ENCODE measurements at regions not wholly inside any gene's neighbourhood (a gene's known extent, or its start where the extent isn't known, plus 50 kb on each side); places are given as distances from the start of the nearest gene placed in this dataset.

DNA sequence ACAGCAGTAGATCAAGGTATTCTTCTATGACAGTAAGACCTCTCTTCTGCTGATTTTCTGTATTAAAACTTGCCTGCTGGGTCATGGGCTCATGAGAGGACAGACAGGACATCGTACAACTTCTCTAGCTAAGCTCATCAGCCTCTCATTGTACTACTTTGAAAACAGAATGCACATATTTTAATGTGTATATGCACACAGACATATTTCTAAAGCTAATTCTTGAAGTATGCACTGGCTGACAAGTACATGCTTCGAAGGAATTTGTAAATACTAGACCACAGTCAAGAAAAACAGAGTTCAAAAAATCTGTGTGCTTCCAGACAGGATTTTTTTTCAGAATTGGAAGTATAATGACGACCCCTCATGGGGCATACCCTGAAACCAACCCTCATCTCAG, 81.7 kb upstream of the CD83 start:
- no peak for ATAC-seq
- no peak for TF ChIP-seq SNAI2 (CRISPR knock-in tag; IDR thresholded peaks at IDR 0.05)
- TF ChIP-seq, protein P1, sequence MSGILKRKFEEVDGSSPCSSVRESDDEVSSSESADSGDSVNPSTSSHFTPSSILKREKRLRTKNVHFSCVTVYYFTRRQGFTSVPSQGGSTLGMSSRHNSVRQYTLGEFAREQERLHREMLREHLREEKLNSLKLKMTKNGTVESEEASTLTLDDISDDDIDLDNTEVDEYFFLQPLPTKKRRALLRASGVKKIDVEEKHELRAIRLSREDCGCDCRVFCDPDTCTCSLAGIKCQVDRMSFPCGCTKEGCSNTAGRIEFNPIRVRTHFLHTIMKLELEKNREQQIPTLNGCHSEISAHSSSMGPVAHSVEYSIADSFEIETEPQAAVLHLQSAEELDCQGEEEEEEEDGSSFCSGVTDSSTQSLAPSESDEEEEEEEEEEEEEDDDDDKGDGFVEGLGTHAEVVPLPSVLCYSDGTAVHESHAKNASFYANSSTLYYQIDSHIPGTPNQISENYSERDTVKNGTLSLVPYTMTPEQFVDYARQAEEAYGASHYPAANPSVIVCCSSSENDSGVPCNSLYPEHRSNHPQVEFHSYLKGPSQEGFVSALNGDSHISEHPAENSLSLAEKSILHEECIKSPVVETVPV (CRISPR knock-in tag; IDR thresholded peaks at IDR 0.05), result no peak
- TF ChIP-seq ZFP30 (CRISPR knock-in tag; IDR thresholded peaks at IDR 0.05), result no peak
- no peak for TF ChIP-seq OSR1 (CRISPR knock-in tag; IDR thresholded peaks at IDR 0.05)
- TF ChIP-seq ZNF70 (CRISPR knock-in tag; IDR thresholded peaks at IDR 0.05), result no peak
- no peak for TF ChIP-seq ARNTL (CRISPR knock-in tag; IDR thresholded peaks at IDR 0.05; ENCODE audit: borderline replicate concordance, low read depth)
- no peak for TF ChIP-seq ZNF8 (CRISPR knock-in tag; IDR thresholded peaks at IDR 0.05)
- TF ChIP-seq, protein P2, sequence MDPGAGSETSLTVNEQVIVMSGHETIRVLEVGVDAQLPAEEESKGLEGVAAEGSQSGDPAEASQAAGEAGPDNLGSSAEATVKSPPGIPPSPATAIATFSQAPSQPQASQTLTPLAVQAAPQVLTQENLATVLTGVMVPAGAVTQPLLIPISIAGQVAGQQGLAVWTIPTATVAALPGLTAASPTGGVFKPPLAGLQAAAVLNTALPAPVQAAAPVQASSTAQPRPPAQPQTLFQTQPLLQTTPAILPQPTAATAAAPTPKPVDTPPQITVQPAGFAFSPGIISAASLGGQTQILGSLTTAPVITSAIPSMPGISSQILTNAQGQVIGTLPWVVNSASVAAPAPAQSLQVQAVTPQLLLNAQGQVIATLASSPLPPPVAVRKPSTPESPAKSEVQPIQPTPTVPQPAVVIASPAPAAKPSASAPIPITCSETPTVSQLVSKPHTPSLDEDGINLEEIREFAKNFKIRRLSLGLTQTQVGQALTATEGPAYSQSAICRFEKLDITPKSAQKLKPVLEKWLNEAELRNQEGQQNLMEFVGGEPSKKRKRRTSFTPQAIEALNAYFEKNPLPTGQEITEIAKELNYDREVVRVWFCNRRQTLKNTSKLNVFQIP (CRISPR knock-in tag; IDR thresholded peaks at IDR 0.05; ENCODE audit: borderline replicate concordance, low read depth), result no peak
- TF ChIP-seq, protein P3, sequence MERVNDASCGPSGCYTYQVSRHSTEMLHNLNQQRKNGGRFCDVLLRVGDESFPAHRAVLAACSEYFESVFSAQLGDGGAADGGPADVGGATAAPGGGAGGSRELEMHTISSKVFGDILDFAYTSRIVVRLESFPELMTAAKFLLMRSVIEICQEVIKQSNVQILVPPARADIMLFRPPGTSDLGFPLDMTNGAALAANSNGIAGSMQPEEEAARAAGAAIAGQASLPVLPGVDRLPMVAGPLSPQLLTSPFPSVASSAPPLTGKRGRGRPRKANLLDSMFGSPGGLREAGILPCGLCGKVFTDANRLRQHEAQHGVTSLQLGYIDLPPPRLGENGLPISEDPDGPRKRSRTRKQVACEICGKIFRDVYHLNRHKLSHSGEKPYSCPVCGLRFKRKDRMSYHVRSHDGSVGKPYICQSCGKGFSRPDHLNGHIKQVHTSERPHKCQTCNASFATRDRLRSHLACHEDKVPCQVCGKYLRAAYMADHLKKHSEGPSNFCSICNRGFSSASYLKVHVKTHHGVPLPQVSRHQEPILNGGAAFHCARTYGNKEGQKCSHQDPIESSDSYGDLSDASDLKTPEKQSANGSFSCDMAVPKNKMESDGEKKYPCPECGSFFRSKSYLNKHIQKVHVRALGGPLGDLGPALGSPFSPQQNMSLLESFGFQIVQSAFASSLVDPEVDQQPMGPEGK (CRISPR knock-in tag; IDR thresholded peaks at IDR 0.05; ENCODE audit: borderline replicate concordance), result no peak
- no peak for TF ChIP-seq ZC3H10 (CRISPR knock-in tag; IDR thresholded peaks at IDR 0.05)

DNA sequence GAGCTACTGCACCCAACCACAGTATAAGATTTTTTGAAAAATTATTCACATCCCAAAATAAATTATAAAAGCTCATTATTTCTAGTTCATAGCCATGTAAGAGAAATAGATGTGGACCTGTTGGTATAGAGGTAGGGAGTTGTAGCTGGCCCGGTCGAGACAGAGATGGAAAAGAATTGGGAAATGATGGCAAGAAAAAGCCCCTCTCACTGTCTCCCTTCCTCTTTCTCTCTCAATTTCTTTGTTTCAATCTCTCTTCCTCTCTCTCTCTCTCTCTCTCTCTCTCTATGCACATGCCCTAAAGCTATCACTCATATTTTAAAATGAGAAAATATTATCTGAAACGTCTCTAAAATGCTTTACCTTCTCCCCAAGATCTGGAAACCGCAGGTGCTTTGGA, 80.7 kb upstream of the CD83 start:
- ATAC-seq, result no peak
- TF ChIP-seq ESRRG (CRISPR knock-in tag; IDR thresholded peaks at IDR 0.05) (no peak), ARNTL (CRISPR knock-in tag; IDR thresholded peaks at IDR 0.05; ENCODE audit: borderline replicate concordance, low read depth) (no peak), ZNF8 (CRISPR knock-in tag; IDR thresholded peaks at IDR 0.05) (no peak), GLIS3 (CRISPR knock-in tag; IDR thresholded peaks at IDR 0.05) (no peak), BACH2 (CRISPR knock-in tag; IDR thresholded peaks at IDR 0.05; ENCODE audit: borderline replicate concordance) (no peak), TOX (CRISPR knock-in tag; IDR thresholded peaks at IDR 0.05; ENCODE audit: borderline replicate concordance) (no peak), RARB (CRISPR knock-in tag; IDR thresholded peaks at IDR 0.05) (no peak), CSDC2 (CRISPR knock-in tag; IDR thresholded peaks at IDR 0.05) (no peak), OSR1 (CRISPR knock-in tag; IDR thresholded peaks at IDR 0.05) (no peak), ZNF70 (CRISPR knock-in tag; IDR thresholded peaks at IDR 0.05) (no peak)

DNA sequence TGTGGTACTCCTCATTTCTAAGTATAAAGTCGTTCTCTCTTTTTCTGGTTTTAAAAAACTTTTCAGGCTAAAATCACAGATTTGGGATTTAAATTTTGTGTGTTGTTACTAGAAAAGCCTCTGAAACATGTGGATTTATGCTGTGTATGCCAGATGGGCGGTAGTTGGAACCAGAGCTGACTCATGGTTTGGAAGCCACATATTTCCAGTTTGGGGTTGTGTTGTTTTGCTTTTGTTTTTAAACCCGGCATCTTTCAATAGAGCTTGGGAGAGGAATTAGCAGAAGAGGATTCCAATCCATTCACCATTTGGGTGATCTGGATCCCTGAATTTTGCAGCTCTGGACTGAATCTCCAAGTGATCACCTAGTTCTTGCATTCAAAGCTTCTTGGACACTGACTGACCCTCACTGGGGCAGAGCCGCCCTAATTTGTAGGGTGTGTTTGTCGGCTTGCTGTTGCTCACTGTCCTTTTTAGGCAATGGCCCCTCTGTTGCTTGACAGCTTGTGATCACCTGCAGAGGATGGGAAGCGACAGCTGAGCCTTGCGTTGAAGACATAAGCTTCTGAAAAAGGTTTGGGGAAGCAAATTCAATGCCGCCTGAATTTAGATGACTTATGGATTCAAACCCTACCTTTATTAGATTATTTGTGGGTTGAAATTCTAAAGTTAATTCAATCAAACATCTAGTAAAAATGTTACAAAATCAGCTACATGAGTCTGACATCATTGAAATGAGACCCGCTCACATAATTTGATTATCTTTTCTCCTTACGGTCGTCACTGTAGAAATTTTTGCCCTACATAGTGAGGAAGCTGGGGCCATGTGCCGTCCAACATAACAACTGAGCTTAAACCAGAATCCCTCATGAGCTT, 79.9 kb upstream of the CD83 start:
- peak; percentile 64 for ATAC-seq
- TF ChIP-seq, protein P2 (CRISPR knock-in tag; IDR thresholded peaks at IDR 0.05; ENCODE audit: borderline replicate concordance, low read depth), result no peak
- TF ChIP-seq ISL1 (CRISPR knock-in tag; IDR thresholded peaks at IDR 0.05), result peak; percentile 57
- TF ChIP-seq CSDC2 (CRISPR knock-in tag; IDR thresholded peaks at IDR 0.05), result peak; percentile 55; the same call in 1 of the 2 replicates

DNA sequence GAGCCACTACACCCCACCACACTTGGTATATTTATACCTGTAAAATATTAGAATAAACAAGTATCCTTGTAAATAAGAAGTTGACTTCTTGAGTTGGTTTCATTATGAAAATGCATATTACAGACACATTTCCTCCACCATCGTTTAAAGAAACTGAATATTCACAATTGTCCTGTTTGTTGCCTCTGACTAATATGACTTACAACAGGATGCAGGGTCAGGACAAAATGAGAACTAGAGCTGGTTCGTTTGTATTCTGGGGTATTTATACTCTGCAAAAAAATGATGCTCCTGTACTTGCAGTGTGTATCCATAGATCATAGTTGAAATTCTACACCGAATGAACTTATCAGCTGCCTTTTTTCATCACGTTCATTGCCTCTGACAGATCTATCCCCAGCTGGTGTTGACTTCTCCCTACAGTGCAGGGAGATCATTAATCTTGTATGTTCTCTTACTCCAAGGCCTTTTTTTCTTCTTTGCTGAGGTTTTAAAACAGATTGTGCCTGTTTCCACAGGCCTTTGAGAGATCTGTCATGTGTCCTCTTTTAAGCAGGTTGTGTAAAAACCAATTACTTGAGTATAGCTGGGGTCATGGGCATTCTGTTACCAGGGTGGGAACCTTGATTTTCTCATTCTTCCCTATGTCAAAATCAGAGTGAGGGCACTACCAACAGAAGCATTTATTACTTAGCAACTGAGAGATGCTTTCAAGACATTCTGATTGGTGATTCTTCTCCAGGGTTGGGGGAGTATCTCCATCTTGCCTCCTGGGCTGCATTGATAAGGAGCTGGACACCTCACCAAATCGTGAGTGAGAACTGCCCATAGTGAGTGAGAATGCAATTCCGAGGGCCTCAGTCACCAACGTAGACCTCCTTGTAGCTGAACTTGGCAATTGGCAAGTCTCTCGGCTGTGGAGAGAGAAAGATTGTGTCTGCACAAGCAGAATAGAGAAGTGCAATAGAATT, 78.8 kb upstream of the CD83 start:
- TF ChIP-seq ISL1 (CRISPR knock-in tag; IDR thresholded peaks at IDR 0.05), result peak; percentile 40; the same call in 1 of the 2 replicates
- TF ChIP-seq, protein P1 (CRISPR knock-in tag; IDR thresholded peaks at IDR 0.05), result no peak
- peak; percentile 64 for ATAC-seq

Data from SK-N-SH treated with all-trans-retinoic acid at 6 μM for 48 hours (cell line).